Hippocampal formation (tissue), 2 donors: ENCODE measurements at regions not wholly inside any gene's neighbourhood (a gene's known extent, or its start where the extent isn't known, plus 50 kb on each side); places are given as distances from the start of the nearest gene placed in this dataset.
A peak's percentile ranks its signal among the peaks of the same experiment; 100 is the strongest.

ENCODE experiments used
- DNase-seq, 2 donors: peaks; one replicate each; lab custom pipeline; 2025; lab: John Stamatoyannopoulos, UW

DNA sequence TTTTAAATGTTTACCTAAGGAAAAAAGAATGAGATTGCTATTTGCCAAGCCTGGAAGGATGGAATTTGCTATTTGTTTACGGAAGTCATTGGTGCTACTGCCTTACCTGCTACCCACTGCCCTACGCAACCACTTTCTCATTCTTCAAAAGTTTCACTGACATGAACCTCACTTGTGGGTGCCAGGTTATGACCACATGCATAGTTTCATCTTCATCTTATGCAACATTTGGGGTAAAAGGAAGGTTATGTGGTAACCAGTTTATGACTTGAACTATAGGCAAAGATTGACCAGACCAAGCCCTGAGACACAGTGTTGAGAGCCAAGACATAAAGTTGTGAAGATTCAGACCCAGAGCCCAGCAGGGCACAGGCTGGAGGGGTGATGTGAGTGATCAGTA lies 142.5 kb downstream of the LACC1 start:
- DNase-seq = no peak

GRCh38 chr13:44024167-44024845 lies 144.6 kb downstream of the LACC1 start:
- no peak for DNase-seq

GRCh38 chr13:44024846-44025195 lies 145.1 kb downstream of the LACC1 start:
- DNase-seq = no peak

DNA sequence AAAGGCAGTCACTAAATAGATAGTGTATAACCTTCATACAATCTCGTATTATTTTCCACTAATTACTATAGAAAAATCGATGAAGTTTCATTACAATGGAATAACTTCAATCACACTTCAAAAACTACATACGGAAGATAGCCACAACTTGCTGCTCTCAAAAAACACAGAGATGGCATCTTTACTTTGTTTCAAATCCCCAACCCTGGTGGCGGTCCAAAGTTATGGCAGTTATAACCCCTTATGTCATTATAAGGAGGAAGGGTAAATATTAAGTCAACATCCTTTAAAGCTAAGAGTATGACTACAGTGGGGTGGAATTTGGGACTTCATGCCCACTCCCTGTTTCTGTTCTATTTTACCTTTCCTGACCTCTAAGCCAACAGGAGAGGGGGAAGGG lies 146.5 kb downstream of the LACC1 start:
- DNase-seq = no peak

GRCh38 chr13:44028734-44029133 lies 149.0 kb downstream of the LACC1 start:
- DNase-seq = no peak

- DNase-seq = no peak
These were observed 150.9 kb downstream of the LACC1 start for GRCh38 chr13:44030615-44031014.

- DNase-seq = no peak
These were observed 151.9 kb downstream of the LACC1 start for GRCh38 chr13:44031555-44031954.

DNA sequence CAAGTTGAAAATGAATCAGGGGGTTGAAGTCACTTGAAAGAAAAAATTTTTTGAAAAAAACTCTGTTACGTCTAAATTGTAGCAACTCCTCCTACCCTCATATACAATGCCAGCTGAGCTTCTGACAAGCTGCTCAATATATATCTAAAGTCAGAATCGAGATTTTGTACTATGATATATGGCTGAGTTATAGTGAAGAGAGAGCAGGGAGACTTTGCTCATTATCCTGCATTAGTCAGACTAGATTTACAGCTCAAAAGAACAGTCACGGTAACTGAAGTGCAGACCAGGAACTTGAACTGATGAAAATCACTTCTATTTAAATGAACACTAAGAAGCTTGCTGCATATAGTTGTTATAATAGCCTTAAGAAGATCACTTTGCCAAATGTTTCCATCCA lies 153.1 kb downstream of the LACC1 start:
- no peak for DNase-seq

DNA sequence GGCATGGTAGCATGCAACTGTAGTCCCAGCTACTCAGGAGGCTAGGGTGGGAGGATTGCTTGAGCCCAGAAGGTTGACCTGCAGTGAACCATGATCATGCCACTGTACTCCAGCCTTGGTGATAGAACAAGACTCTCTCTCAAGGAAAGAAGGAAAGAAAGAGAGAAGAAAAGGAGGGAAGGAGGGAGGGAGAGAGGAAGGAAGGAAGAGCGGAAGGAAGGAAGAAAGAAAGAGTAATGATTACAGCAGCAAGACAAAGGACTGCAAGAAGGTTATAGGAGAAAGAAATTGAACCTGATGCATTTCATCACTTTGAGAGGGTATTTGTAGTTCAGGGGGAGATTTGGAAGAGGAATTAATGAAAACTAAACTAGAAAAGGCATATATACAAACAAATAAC lies 155.7 kb downstream of the LACC1 start:
- DNase-seq = no peak

DNA sequence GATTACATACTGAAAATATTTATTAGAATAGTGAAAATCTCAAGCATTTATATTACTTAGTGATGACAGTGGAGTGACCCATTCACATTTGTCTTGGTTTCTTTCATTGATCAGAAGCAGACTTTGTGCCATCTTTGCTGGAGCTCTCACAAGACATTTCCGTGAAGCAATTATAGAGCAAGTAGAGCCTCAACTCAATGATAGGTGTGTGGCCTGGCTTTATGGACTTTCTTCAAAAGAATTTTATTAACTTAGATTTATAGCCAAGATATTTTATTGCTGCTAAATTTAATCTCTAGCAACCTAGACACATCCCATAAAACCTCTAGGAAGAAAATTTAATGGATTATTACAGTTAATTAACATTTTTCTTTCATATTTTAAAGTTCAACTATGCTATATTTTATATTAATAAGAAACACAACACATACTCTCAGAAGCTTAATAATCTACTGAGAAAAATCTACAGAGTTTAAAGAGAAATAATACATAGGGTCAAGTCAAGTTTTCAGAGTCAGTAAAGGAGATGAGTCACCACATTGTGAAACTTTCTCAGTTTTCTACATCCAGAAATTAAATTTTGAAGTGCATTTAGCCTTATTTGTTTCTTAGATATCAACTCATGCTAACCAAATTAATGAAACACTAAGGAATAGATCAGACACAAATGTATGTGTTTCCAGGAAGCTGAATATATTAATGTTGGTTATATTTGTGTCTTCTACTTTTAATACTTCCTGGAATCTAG lies 160.5 kb downstream of the LACC1 start:
- DNase-seq = no peak

GRCh38 chr13:44040818-44041100 lies 161.1 kb downstream of the LACC1 start:
- no peak for DNase-seq

- no peak for DNase-seq
These were observed 165.0 kb downstream of the LACC1 start for GRCh38 chr13:44044547-44045179.

DNA sequence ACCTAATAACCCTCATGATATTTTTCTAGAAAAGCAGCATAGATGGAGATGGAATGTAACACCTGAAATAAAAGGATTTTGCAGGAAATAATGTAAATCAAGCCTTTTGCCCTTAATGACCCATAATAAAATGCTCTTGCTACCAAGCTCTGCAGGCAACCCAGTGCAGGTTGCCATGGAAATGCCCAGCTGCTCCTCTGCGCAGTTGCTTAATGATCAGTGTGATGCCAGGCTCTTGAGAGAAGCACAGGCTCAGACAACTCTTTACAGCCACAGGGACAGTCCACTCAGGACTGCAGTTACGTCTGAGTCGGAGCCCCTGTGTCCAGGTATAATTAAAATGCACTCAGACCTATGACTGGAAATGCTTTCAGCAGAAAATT lies 165.5 kb downstream of the LACC1 start:
- peak; percentile 16 to 21 for DNase-seq

DNA sequence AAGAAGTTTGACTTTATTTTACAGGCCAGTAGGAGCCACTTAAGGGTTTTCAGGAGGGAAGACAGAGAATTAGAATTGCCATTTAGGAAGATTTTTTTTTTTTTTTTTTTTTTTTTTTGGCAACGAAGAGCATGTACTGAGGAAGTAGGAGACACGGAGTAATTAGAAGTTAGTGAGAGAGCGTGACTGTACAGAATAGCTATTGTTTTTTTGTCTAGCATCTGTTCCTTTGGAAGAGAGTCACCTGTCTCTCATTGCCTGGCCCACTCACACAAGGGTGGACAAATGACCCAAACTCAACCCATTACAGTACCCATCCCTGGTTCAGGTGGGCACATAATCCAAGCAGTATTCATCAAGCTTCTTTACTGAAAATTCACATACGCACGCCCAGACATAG lies 166.7 kb downstream of the LACC1 start:
- DNase-seq = no peak

DNA sequence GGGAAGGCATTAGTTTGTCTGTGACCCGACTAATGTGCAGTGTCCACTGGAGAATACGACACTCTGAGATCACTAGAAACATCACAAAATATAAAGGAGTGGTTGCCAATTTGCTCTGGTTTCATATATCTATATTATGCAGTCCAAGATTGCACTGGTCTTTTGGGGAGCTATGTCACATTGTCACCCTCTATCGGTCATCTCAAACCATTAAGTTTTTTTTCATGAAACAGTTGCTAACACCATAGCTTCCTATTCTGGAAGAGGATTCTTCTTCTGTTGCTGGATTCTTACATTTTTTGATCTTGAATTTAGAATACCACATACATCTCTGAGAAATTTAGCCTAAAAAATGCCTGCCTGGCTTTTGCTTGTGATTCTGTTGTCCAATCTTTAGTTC lies 168.6 kb downstream of the LACC1 start:
- DNase-seq = no peak

- DNase-seq = no peak
These were observed 169.6 kb downstream of the LACC1 start for GRCh38 chr13:44049081-44049945.

DNA sequence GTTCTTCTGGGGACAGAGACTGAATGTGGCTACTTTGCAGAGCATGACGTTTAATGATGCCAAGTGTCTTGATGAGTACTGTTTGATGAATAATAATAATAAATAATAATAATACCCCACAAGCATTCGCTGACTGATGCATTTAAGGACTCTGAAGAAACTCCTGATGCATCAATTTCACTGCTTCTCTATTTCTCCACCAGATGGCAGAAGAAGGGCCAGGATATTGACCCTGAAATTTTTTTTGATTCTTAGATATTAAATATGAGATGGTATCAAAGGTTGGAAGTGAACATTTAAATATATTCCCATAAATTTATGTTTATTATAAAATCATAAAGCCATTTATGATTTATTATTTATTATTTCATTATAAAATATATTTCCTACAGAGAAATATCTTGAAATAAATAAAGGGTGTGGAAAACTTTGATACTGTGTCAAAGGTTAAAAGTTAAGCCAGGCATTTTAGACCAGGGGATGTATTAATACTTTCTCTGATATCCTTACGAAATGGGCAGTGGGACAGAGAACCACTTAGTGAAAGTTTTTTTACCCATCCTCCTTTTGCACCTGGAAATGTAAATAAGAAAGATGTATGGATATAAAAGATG lies 170.9 kb downstream of the LACC1 start:
- DNase-seq = peak in 1 of 2 donors; percentile 67

GRCh38 chr13:44051405-44051804 lies 171.7 kb downstream of the LACC1 start:
- no peak for DNase-seq

DNA sequence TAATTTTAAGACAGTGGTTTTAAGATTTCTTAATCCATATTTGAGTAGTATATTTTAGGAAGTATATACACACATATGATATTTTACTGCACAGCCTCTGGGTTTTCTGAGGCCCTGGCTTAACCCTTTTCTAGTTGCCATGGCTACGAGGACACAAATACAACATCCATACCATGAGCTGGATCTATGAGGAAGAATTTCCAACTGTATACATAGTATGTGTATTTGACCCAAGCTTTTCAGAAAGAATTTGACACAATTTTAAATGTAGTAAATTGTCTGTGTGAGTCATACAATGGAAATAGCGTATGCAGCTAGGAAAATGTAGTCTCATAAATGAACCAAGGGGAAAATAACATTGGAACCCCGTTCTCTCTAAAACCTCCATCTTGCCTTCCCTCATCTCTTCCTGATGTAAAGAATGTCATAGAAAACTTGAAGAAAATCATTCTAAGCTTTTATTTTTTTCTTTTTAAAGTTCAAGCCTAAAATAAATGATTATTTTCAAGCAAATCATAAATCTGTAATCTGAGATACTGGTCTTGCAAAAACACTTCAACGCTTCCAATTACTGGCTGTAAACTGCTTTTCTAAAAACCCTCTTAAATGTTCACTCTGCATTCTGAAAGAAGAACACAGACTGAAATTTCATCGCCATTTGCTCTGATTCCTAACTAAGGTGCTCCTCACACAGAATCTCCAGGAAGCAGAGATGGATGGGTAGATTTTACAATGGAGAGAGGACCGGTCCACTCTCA lies 172.4 kb downstream of the LACC1 start:
- DNase-seq = no peak

- DNase-seq = no peak
These were observed 173.1 kb downstream of the LACC1 start for GRCh38 chr13:44052780-44053184.

DNA sequence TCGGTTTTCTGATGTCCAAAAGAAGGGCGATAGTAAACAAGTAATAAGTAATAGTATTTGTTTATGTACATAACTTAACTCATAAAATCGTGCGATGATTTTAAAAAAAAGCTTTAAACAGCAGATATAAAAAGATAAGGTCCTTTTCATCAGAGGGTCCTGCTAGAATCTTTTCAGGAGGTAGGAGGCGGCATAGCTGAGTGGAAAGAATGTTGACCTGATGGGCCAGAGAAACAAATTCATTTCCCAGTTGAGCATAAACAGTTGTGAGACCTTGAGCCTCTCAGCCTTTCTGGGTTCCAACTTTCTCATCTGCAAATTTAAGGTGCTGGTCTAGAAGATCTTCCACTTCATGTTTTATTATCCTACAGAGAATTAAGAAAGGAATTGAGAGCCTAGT lies 173.5 kb downstream of the LACC1 start:
- DNase-seq = no peak
